Caco-2 (cell line): ENCODE measurements at regions not wholly inside any gene's neighbourhood (a gene's known extent, or its start where the extent isn't known, plus 50 kb on each side); places are given as distances from the start of the nearest gene placed in this dataset.

Experiments used
- BruUV-seq: library from RNA; stranded (reverse); fragments of 400-500 nt; replicated peaks from 2 replicates; lab custom pipeline; 2021; lab: Mats Ljungman, UMichigan
- CTCF ChIA-PET: fragments of 300-600 bp; sonication (Branson Sonifier 250); formaldehyde crosslinking; loops from one replicate; lab custom pipeline; 2022; ENCODE audit warnings: antibody characterized with exemption; lab: Charles Lee
- POLR2A ChIA-PET: fragments of 300-600 bp; sonication (Branson Sonifier 250); formaldehyde crosslinking; loops from one replicate; lab custom pipeline; 2022; ENCODE audit warnings: antibody characterized with exemption; lab: Charles Lee
- DNase-seq, 2 experiments: peaks; one replicate each; pipeline versions ENCODE4 v3.0.0 to v3.0.0-alpha.2; 2020 to 2022
- H3K27me3 ChIP-seq: replicated peaks from 2 replicates; pipeline ENCODE4 v1.6.0; 2011; ENCODE audit warnings: low read length; ENCODE audit not compliant: control insufficient read depth, insufficient read depth
- H3K36me3 ChIP-seq: 2 replicates; pipeline ENCODE4 v1.5.1; 2011; ENCODE audit warnings: low read length; ENCODE audit not compliant: control insufficient read depth, insufficient read depth
- H3K4me1 ChIP-seq: fragments of 250-450 bp; sonication (Bioruptor Pico); 2 replicates; pipeline ENCODE4 v1.5.1; 2020; ENCODE audit warnings: mild to moderate bottlenecking
- H3K4me3 ChIP-seq: 2 replicates; pipeline ENCODE4 v1.5.1; 2011; ENCODE audit warnings: low read depth, mild to moderate bottlenecking, control low read depth, low read length
- H3K9me3 ChIP-seq: fragments of 250-450 bp; sonication (Bioruptor Pico); 2 replicates; pipeline ENCODE4 v1.5.1; 2020; ENCODE audit warnings: mild to moderate bottlenecking, moderate library complexity
- H3K27ac Mint-ChIP-seq: one replicate; pipeline ENCODE4 v1.8.0; 2022; ENCODE audit warnings: mixed read lengths; ENCODE audit not compliant: unreplicated experiment
- H3K27me3 Mint-ChIP-seq: one replicate; pipeline ENCODE4 v1.8.0; 2022; ENCODE audit warnings: mixed read lengths; ENCODE audit not compliant: insufficient read depth, unreplicated experiment
- H3K36me3 Mint-ChIP-seq: one replicate; pipeline ENCODE4 v1.8.0; 2022; ENCODE audit warnings: mild to moderate bottlenecking, mixed read lengths; ENCODE audit not compliant: insufficient read depth, unreplicated experiment
- H3K4me1 Mint-ChIP-seq: one replicate; pipeline ENCODE4 v1.8.0; 2022; ENCODE audit warnings: low read depth, mixed read lengths; ENCODE audit not compliant: unreplicated experiment
- H3K4me3 Mint-ChIP-seq: one replicate; pipeline ENCODE4 v1.8.0; 2022; ENCODE audit warnings: mild to moderate bottlenecking, moderate library complexity, mixed read lengths; ENCODE audit not compliant: unreplicated experiment
- H3K9me3 Mint-ChIP-seq: one replicate; pipeline ENCODE4 v1.8.0; 2022; ENCODE audit warnings: mixed read lengths; ENCODE audit not compliant: unreplicated experiment
- intact Hi-C: fragments of 100-400 bp; cut with micrococcal nuclease; formaldehyde crosslinking; loops from one replicate; pipeline ENCODE4 v1.10.0; 2022; ENCODE audit not compliant: unreplicated experiment
- TF ChIP-seq, protein P1 (sequence below), 2 experiments: fragments of 200-600 bp in 1 of 2; IDR thresholded peaks; 1 replicate in 1 of 2; 2 replicates in 1 of 2; pipeline versions ENCODE4 v1.5.1 to v1.8.0; 2011 to 2022; ENCODE audit warnings: antibody characterized with exemption in 1 of 2, control low read depth in 1 of 2, inconsistent platforms in 1 of 2, low read depth in 1 of 2, low read length in 1 of 2, mild to moderate bottlenecking in 1 of 2, moderate library complexity in 1 of 2; ENCODE audit not compliant: insufficient read depth in 1 of 2, severe bottlenecking in 1 of 2, unreplicated experiment in 1 of 2

GRCh38 chr20:10953437-10953836 is 279.6 kb upstream of the JAG1 start:
- intact Hi-C loops, result loop anchor here (5.0 to 10.0 kb wide), 3 partner anchors 241 to 399 kb away; no protein-coding TSS in a partner anchor
- Mint-ChIP-seq H3K4me1 (peaks cover 31% of the 10 kb centered on the region), H3K27ac (no peak overlapping the region), H3K27me3 (no peaks in the 10 kb centered on the region), H3K9me3 (peaks cover 9% of the 10 kb centered on the region), H3K4me3 (no peak overlapping the region), H3K36me3 (no peaks in the 10 kb centered on the region)
- TF ChIP-seq, protein P1, sequence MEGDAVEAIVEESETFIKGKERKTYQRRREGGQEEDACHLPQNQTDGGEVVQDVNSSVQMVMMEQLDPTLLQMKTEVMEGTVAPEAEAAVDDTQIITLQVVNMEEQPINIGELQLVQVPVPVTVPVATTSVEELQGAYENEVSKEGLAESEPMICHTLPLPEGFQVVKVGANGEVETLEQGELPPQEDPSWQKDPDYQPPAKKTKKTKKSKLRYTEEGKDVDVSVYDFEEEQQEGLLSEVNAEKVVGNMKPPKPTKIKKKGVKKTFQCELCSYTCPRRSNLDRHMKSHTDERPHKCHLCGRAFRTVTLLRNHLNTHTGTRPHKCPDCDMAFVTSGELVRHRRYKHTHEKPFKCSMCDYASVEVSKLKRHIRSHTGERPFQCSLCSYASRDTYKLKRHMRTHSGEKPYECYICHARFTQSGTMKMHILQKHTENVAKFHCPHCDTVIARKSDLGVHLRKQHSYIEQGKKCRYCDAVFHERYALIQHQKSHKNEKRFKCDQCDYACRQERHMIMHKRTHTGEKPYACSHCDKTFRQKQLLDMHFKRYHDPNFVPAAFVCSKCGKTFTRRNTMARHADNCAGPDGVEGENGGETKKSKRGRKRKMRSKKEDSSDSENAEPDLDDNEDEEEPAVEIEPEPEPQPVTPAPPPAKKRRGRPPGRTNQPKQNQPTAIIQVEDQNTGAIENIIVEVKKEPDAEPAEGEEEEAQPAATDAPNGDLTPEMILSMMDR (IDR thresholded peaks at IDR 0.05; ENCODE audit: insufficient read depth in 1 of 2, low read depth in 1 of 2, low read length in 1 of 2, severe bottlenecking in 1 of 2, unreplicated experiment in 1 of 2), result no peak
- H3K9me3 ChIP-seq, result no peaks in the 10 kb centered on the region
- CTCF ChIA-PET, result no interaction called here
- no peak for DNase-seq
- POLR2A ChIA-PET, result no interaction called here
- BruUV-seq, result no TSS peak
- H3K4me1 ChIP-seq, result peaks cover 55% of the 10 kb centered on the region
- H3K4me3 ChIP-seq, result no peak overlapping the region
- no peaks in the 10 kb centered on the region for H3K36me3 ChIP-seq
- H3K27me3 ChIP-seq, result no peaks in the 10 kb centered on the region

DNA sequence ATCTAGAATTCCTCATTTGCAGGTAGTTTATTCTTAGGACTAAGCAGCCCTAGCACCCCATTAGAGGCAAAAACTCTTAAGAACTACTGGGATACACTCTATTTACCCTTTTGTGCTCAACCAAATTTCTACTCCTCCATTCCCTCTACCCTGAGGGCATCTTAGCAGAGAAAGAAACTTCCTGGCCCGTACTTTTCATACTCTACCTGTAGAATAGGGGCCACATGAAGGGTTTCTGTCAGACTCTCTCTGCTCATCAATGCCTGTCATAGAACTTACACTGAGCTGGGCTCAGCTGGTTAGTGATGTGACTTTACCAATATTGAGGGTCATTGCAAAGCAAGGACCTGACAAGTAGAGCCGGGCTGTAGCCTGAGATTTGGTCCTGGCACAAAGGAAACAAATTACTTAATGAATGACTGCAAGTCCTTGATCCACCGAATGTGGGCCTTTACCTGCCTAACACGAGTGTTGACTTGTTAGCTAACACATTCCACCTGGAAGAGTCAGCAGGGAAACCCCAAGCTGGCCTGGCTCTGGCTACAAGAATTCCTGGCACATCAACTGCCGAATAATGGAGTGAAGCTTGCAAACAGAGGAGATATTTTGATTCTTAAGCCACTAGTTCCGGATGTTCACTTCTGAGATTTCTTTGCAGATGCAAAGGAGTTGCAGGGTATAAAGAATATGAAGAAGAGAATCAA is 280.5 kb upstream of the JAG1 start:
- Histone ChIP-seq H3K4me3 (no peak overlapping the region), H3K36me3 (no peaks in the 10 kb centered on the region), H3K9me3 (no peaks in the 10 kb centered on the region), H3K27me3 (no peaks in the 10 kb centered on the region), H3K4me1 (peaks cover 50% of the 10 kb centered on the region)
- no TSS peak for BruUV-seq
- Mint-ChIP-seq H3K9me3 (peaks cover 9% of the 10 kb centered on the region), H3K36me3 (no peaks in the 10 kb centered on the region), H3K27ac (no peak overlapping the region), H3K4me3 (no peak overlapping the region), H3K27me3 (no peaks in the 10 kb centered on the region), H3K4me1 (peaks cover 31% of the 10 kb centered on the region)
- ChIA-PET POLR2A (no interaction called here), CTCF (no interaction called here)
- TF ChIP-seq, protein P1 (IDR thresholded peaks at IDR 0.05; ENCODE audit: insufficient read depth in 1 of 2, low read depth in 1 of 2, low read length in 1 of 2, severe bottlenecking in 1 of 2, unreplicated experiment in 1 of 2), result no peak
- DNase-seq, result no peak
- intact Hi-C loops, result loop anchor here (5.0 to 10.0 kb wide), 3 partner anchors 242 to 399 kb away; no protein-coding TSS in a partner anchor

DNA sequence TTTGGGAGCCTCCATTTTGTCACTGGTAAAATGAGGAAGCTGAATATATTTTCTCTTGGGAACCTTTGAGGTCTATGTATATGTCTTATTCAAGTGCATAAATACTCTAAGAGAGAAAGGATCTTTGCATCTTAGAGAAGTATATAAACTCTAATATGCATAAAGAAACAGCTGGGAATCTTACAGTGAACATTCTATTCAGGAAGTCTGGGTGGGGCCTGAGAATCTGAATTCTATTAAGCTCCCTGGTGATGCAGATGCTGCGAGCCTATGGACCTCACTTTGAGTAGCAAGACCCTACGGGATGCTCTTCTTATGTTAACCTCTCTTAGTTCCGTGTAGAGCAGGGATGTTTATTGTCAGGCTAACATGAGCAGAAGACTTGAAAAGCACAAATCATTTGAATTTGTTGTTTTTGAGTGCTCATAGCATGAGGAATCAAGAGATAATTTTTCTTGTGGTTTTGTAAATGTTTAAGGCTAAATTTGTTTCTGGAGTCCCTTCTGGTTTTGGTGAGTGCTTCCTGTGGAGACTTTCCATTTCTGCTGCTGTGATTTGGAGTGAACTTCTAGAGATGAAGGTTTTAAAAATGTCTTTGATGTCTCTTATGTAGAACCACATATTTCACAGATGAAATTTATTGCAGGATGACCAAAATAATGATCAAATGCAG is 281.2 kb upstream of the JAG1 start:
- H3K4me3 Mint-ChIP-seq, result no peak overlapping the region
- no peaks in the 10 kb centered on the region for H3K27me3 Mint-ChIP-seq
- peaks cover 25% of the 10 kb centered on the region for H3K4me1 Mint-ChIP-seq
- DNase-seq, result no peak
- H3K36me3 ChIP-seq, result no peaks in the 10 kb centered on the region
- H3K9me3 ChIP-seq, result no peaks in the 10 kb centered on the region
- peaks cover 43% of the 10 kb centered on the region for H3K4me1 ChIP-seq
- CTCF ChIA-PET, result no interaction called here
- POLR2A ChIA-PET, result no interaction called here
- intact Hi-C loops, result loop anchor here (5.0 to 10.0 kb wide), 3 partner anchors 243 to 400 kb away; no protein-coding TSS in a partner anchor
- no peaks in the 10 kb centered on the region for H3K27me3 ChIP-seq
- H3K9me3 Mint-ChIP-seq, result peaks cover 9% of the 10 kb centered on the region
- no TSS peak for BruUV-seq
- H3K4me3 ChIP-seq, result no peak overlapping the region
- no peak overlapping the region for H3K27ac Mint-ChIP-seq
- no peaks in the 10 kb centered on the region for H3K36me3 Mint-ChIP-seq
- TF ChIP-seq, protein P1 (IDR thresholded peaks at IDR 0.05; ENCODE audit: insufficient read depth in 1 of 2, low read depth in 1 of 2, low read length in 1 of 2, severe bottlenecking in 1 of 2, unreplicated experiment in 1 of 2), result no peak
